PC-9 (cell line): ENCODE measurements at regions not wholly inside any gene's neighbourhood (a gene's known extent, or its start where the extent isn't known, plus 50 kb on each side); places are given as distances from the start of the nearest gene placed in this dataset.
A peak's percentile ranks its signal among the peaks of the same experiment; 100 is the strongest.

Source experiments
- BruUV-seq: library from RNA; stranded (reverse); fragments of 400-500 nt; replicated peaks from 2 replicates; lab custom pipeline; 2021; lab: Mats Ljungman, UMichigan
- CTCF ChIA-PET: fragments of 300-600 bp; sonication (Branson Sonifier 250); formaldehyde crosslinking; loops from one replicate; lab custom pipeline; 2022; ENCODE audit warnings: antibody characterized with exemption; lab: Charles Lee
- POLR2A ChIA-PET: fragments of 300-600 bp; sonication (Branson Sonifier 250); formaldehyde crosslinking; loops from one replicate; lab custom pipeline; 2022; ENCODE audit warnings: antibody characterized with exemption; ENCODE audit not compliant: unreplicated experiment; lab: Charles Lee
- DNase-seq, 2 experiments: peaks; one replicate each; pipeline versions ENCODE4 v3.0.0 to v3.0.0-alpha.2; 2015 to 2022; ENCODE audit warnings: mixed read lengths in 1 of 2
- H2AFZ ChIP-seq: fragments of 200-600 bp; sonication (generic); 2 replicates; pipeline ENCODE4 v1.8.1; 2017; ENCODE audit warnings: antibody characterized with exemption
- H3F3A ChIP-seq: fragments of 200-600 bp; sonication (generic); 2 replicates; pipeline ENCODE4 v1.8.1; 2017; ENCODE audit warnings: antibody characterized with exemption, mild to moderate bottlenecking, low read depth; ENCODE audit not compliant: insufficient read depth
- H3K27ac ChIP-seq: fragments of 200-600 bp; sonication (generic); 2 replicates; pipeline ENCODE4 v1.6.1; 2016; ENCODE audit warnings: mixed run types
- H3K27me3 ChIP-seq: fragments of 200-600 bp; sonication (generic); 2 replicates; pipeline ENCODE4 v1.6.1; 2016; ENCODE audit warnings: low read depth, mixed run types; ENCODE audit not compliant: insufficient read depth
- H3K36me3 ChIP-seq: fragments of 200-600 bp; sonication (generic); 2 replicates; pipeline ENCODE4 v1.6.1; 2016; ENCODE audit warnings: low read depth, mixed run types
- H3K4me1 ChIP-seq: fragments of 200-600 bp; sonication (generic); replicated peaks from 2 replicates; pipeline ENCODE4 v1.6.1; 2016; ENCODE audit warnings: mixed run types; ENCODE audit not compliant: insufficient read depth
- H3K4me2 ChIP-seq: fragments of 200-600 bp; sonication (generic); 2 replicates; pipeline ENCODE4 v1.6.1; 2017; ENCODE audit warnings: mixed run types
- H3K4me3 ChIP-seq: fragments of 200-600 bp; sonication (generic); 2 replicates; pipeline ENCODE4 v1.6.1; 2016; ENCODE audit warnings: mixed run types
- H3K79me2 ChIP-seq: fragments of 200-600 bp; sonication (generic); 2 replicates; pipeline ENCODE4 v1.6.1; 2017; ENCODE audit warnings: low read depth, mixed run types
- H3K9me2 ChIP-seq: fragments of 200-600 bp; sonication (generic); 2 replicates; pipeline ENCODE4 v1.8.1; 2017; ENCODE audit warnings: mild to moderate bottlenecking; ENCODE audit not compliant: insufficient read depth
- H3K9me3 ChIP-seq: fragments of 200-600 bp; sonication (generic); 2 replicates; pipeline ENCODE4 v1.8.1; 2016; ENCODE audit warnings: low read depth; ENCODE audit not compliant: insufficient read depth
- H4K20me1 ChIP-seq: fragments of 200-600 bp; sonication (generic); 2 replicates; pipeline ENCODE4 v1.8.1; 2017; ENCODE audit not compliant: insufficient read depth
- EZH2 ChIP-seq: fragments of 200-600 bp; sonication (generic); IDR thresholded peaks from 2 replicates; pipeline ENCODE4 v1.8.0; 2017; ENCODE audit warnings: antibody characterized with exemption, low read depth
- intact Hi-C: fragments of 100-400 bp; cut with micrococcal nuclease; formaldehyde crosslinking; loops from one replicate; pipeline ENCODE4 v1.10.0; 2022; ENCODE audit not compliant: unreplicated experiment
- TF ChIP-seq, protein P1 (sequence below): fragments of 200-600 bp; sonication (generic); conservative IDR thresholded peaks from 2 replicates; pipeline ENCODE4 v1.6.1; 2017; ENCODE audit warnings: mixed run types, antibody characterized with exemption, mild to moderate bottlenecking, moderate library complexity

DNA sequence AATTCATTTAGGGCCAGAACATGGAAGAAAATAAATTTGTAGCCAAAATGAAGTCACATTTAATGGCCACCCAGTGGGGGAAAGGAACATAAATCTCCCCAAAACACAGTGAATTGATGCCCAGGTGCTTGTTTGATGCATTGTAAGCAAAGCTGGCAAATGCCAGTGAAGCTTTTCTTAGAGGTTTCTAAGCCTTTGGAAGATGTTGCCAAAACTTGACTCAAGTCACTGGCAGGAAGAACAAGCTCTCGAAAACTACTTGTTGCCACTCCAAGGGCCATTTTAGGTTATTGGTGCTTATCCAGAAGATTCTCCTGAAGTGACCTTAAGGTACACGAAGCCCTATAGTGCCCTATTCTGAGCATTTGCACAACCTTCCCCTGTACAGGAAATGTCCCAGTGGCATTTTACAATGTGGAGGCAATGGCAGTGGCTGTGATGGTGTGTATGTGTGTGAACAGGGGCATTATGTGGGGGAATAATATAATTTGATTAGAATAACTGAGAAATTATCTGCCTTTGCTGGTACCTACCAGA lies 89.5 kb upstream of the NOVA1 start:
- intact Hi-C loops, result no loop called here
- Histone ChIP-seq H3K27ac (no peak overlapping the region), H3F3A (no peaks in the 10 kb centered on the region), H3K79me2 (no peaks in the 10 kb centered on the region), H3K9me3 (no peaks in the 10 kb centered on the region), H3K9me2 (no peaks in the 10 kb centered on the region), H4K20me1 (no peaks in the 10 kb centered on the region), H3K4me2 (no peak overlapping the region), H3K27me3 (no peaks in the 10 kb centered on the region), H2AFZ (no peak overlapping the region), H3K4me1 (no peaks in the 10 kb centered on the region), H3K4me3 (no peak overlapping the region), H3K36me3 (no peaks in the 10 kb centered on the region)
- CTCF ChIA-PET, result no interaction called here
- no TSS peak for BruUV-seq
- no peak for DNase-seq
- TF ChIP-seq, protein P1, sequence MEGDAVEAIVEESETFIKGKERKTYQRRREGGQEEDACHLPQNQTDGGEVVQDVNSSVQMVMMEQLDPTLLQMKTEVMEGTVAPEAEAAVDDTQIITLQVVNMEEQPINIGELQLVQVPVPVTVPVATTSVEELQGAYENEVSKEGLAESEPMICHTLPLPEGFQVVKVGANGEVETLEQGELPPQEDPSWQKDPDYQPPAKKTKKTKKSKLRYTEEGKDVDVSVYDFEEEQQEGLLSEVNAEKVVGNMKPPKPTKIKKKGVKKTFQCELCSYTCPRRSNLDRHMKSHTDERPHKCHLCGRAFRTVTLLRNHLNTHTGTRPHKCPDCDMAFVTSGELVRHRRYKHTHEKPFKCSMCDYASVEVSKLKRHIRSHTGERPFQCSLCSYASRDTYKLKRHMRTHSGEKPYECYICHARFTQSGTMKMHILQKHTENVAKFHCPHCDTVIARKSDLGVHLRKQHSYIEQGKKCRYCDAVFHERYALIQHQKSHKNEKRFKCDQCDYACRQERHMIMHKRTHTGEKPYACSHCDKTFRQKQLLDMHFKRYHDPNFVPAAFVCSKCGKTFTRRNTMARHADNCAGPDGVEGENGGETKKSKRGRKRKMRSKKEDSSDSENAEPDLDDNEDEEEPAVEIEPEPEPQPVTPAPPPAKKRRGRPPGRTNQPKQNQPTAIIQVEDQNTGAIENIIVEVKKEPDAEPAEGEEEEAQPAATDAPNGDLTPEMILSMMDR, result no peak
- no peak for TF ChIP-seq EZH2
- POLR2A ChIA-PET, result no interaction called here

DNA sequence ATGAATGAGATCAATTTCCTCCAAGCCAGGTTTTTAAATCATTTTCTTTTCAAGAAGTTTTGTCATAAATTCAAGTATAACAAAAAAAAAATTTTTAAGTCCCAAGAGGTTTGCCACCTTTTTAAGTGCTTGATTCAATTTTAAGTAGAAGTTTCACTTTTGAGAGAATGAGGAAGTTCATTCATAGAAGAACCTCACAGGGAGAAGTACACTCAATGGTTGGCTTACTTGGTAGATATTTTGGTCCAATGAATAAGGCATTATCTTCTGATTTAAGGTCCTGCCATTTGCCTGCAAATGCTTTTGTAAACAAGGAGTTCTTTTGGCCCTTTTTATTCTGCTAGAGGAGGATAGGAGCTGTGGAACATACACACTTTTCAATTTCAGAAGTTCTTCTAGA lies 96.7 kb upstream of the NOVA1 start:
- Histone ChIP-seq H3K9me2 (no peaks in the 10 kb centered on the region), H3K27ac (no peak overlapping the region), H3K4me3 (no peak overlapping the region), H3F3A (no peaks in the 10 kb centered on the region), H3K36me3 (no peaks in the 10 kb centered on the region), H3K9me3 (no peaks in the 10 kb centered on the region), H3K79me2 (no peaks in the 10 kb centered on the region), H2AFZ (no peak overlapping the region), H3K4me1 (no peaks in the 10 kb centered on the region), H4K20me1 (no peaks in the 10 kb centered on the region), H3K4me2 (no peak overlapping the region), H3K27me3 (no peaks in the 10 kb centered on the region)
- intact Hi-C loops, result no loop called here
- no TSS peak for BruUV-seq
- ChIA-PET CTCF (no interaction called here), POLR2A (no interaction called here)
- TF ChIP-seq, protein P1, result no peak
- no peak for TF ChIP-seq EZH2
- no peak for DNase-seq

DNA sequence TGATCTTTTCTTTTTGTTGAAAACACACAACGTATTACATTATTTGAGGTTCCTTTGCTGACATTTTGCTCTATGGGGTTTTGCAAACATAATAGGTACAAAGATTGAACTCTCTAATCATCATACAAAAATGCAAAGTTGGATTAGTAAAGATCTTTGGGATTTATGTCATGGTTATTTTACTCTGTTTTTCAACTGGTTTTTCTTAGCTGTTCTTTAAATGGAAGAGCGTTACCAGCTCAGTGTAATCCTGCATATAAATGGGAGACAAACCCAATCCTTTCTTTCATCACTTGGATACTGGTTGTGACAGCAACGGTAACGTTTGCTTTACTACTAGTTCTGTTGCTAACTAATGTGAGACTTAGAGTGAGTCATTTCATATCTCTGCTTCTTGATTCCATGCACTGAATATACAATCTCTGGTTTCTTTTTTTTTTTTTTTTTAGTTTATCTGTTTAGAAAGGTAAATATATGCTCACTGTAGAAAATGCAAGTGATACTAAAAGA lies 104.9 kb upstream of the NOVA1 start:
- no peak overlapping the region for H3K4me2 ChIP-seq
- H3F3A ChIP-seq, result no peaks in the 10 kb centered on the region
- H3K4me1 ChIP-seq, result no peaks in the 10 kb centered on the region
- no peaks in the 10 kb centered on the region for H3K27me3 ChIP-seq
- BruUV-seq, result no TSS peak
- H4K20me1 ChIP-seq, result no peaks in the 10 kb centered on the region
- H3K79me2 ChIP-seq, result no peaks in the 10 kb centered on the region
- ChIA-PET POLR2A (no interaction called here), CTCF (no interaction called here)
- TF ChIP-seq, protein P1, result no peak
- no peak for TF ChIP-seq EZH2
- H3K27ac ChIP-seq, result no peak overlapping the region
- no peaks in the 10 kb centered on the region for H3K36me3 ChIP-seq
- no peaks in the 10 kb centered on the region for H3K9me2 ChIP-seq
- peak in 1 of 2 experiments; percentile 41 for DNase-seq
- no peak overlapping the region for H2AFZ ChIP-seq
- intact Hi-C loops, result no loop called here
- H3K9me3 ChIP-seq, result no peaks in the 10 kb centered on the region
- H3K4me3 ChIP-seq, result no peak overlapping the region
